ENCODE measurements at regions not wholly inside any gene's neighbourhood (a gene's known extent, or its start where the extent isn't known, plus 50 kb on each side); places are given as distances from the start of the nearest gene placed in this dataset.

GRCh38 chr3:193754719-193755118, 161.7 kb downstream of the OPA1 start:
- Histone ChIP-seq H3K9me3 (ENCODE audit: control insufficient read depth in 2 of 2, low read length in 2 of 2) (no peaks in the 10 kb centered on the region), H3K4me1 (ENCODE audit: control insufficient read depth in 2 of 2, insufficient read depth in 2 of 2, low read length in 2 of 2) (no peaks in the 10 kb centered on the region), H3K27ac (ENCODE audit: low read depth in 2 of 2, low read length in 2 of 2) (no peak overlapping the region)

GRCh38 chr3:193756536-193756935, 163.5 kb downstream of the OPA1 start:
- no peaks in the 10 kb centered on the region for H3K4me1 ChIP-seq (ENCODE audit: control insufficient read depth in 2 of 2, insufficient read depth in 2 of 2, low read length in 2 of 2)
- H3K27ac ChIP-seq (ENCODE audit: low read depth in 2 of 2, low read length in 2 of 2) = no peak overlapping the region
- H3K9ac ChIP-seq (ENCODE audit: low read depth in 1 of 2, low read length in 2 of 2) = no peak overlapping the region
- H3K27me3 ChIP-seq (ENCODE audit: control insufficient read depth in 2 of 2, insufficient read depth in 2 of 2, low read length in 2 of 2) = no peaks in the 10 kb centered on the region
- no peak overlapping the region for H3K4me3 ChIP-seq (ENCODE audit: low read length in 2 of 2)
- no peaks in the 10 kb centered on the region for H3K36me3 ChIP-seq (ENCODE audit: control insufficient read depth in 2 of 2, insufficient read depth in 2 of 2, low read length in 2 of 2)
- H3K9me3 ChIP-seq (ENCODE audit: control insufficient read depth in 2 of 2, low read length in 2 of 2) = no peaks in the 10 kb centered on the region

More at GRCh38 chr3:193754719-193755118, 161.7 kb downstream of the OPA1 start:
- no peaks in the 10 kb centered on the region for H3K27me3 ChIP-seq (ENCODE audit: control insufficient read depth in 2 of 2, insufficient read depth in 2 of 2, low read length in 2 of 2)
- H3K36me3 ChIP-seq (ENCODE audit: control insufficient read depth in 2 of 2, insufficient read depth in 2 of 2, low read length in 2 of 2) = no peaks in the 10 kb centered on the region
- H3K4me3 ChIP-seq (ENCODE audit: low read length in 2 of 2) = no peak overlapping the region
- H3K9ac ChIP-seq (ENCODE audit: low read depth in 1 of 2, low read length in 2 of 2) = no peak overlapping the region

- H3K4me3 ChIP-seq (ENCODE audit: low read length in 2 of 2) = no peak overlapping the region
- H3K9ac ChIP-seq (ENCODE audit: low read depth in 1 of 2, low read length in 2 of 2) = no peak overlapping the region
- no peaks in the 10 kb centered on the region for H3K9me3 ChIP-seq (ENCODE audit: control insufficient read depth in 2 of 2, low read length in 2 of 2)
- no peaks in the 10 kb centered on the region for H3K27me3 ChIP-seq (ENCODE audit: control insufficient read depth in 2 of 2, insufficient read depth in 2 of 2, low read length in 2 of 2)
- no peak overlapping the region for H3K27ac ChIP-seq (ENCODE audit: low read depth in 2 of 2, low read length in 2 of 2)
- H3K36me3 ChIP-seq (ENCODE audit: control insufficient read depth in 2 of 2, insufficient read depth in 2 of 2, low read length in 2 of 2) = no peaks in the 10 kb centered on the region
- H3K4me1 ChIP-seq (ENCODE audit: control insufficient read depth in 2 of 2, insufficient read depth in 2 of 2, low read length in 2 of 2) = no peaks in the 10 kb centered on the region
These were observed 164.4 kb downstream of the OPA1 start for GRCh38 chr3:193757457-193757856.

- H3K4me3 ChIP-seq (ENCODE audit: low read length in 2 of 2) = no peak overlapping the region
- H3K4me1 ChIP-seq (ENCODE audit: control insufficient read depth in 2 of 2, insufficient read depth in 2 of 2, low read length in 2 of 2) = no peaks in the 10 kb centered on the region
- H3K9me3 ChIP-seq (ENCODE audit: control insufficient read depth in 2 of 2, low read length in 2 of 2) = no peaks in the 10 kb centered on the region
These were observed 169.0 kb downstream of the OPA1 start for GRCh38 chr3:193761969-193762368.

GRCh38 chr3:193762657-193763056, 169.6 kb downstream of the OPA1 start:
- no peak overlapping the region for H3K27ac ChIP-seq (ENCODE audit: low read depth in 2 of 2, low read length in 2 of 2)
- H3K4me3 ChIP-seq (ENCODE audit: low read length in 2 of 2) = no peak overlapping the region
- H3K27me3 ChIP-seq (ENCODE audit: control insufficient read depth in 2 of 2, insufficient read depth in 2 of 2, low read length in 2 of 2) = no peaks in the 10 kb centered on the region
- H3K36me3 ChIP-seq (ENCODE audit: control insufficient read depth in 2 of 2, insufficient read depth in 2 of 2, low read length in 2 of 2) = no peaks in the 10 kb centered on the region
- H3K9ac ChIP-seq (ENCODE audit: low read depth in 1 of 2, low read length in 2 of 2) = no peak overlapping the region
- H3K4me1 ChIP-seq (ENCODE audit: control insufficient read depth in 2 of 2, insufficient read depth in 2 of 2, low read length in 2 of 2) = no peaks in the 10 kb centered on the region
- H3K9me3 ChIP-seq (ENCODE audit: control insufficient read depth in 2 of 2, low read length in 2 of 2) = no peaks in the 10 kb centered on the region

More at GRCh38 chr3:193761969-193762368, 169.0 kb downstream of the OPA1 start:
- Histone ChIP-seq H3K36me3 (ENCODE audit: control insufficient read depth in 2 of 2, insufficient read depth in 2 of 2, low read length in 2 of 2) (no peaks in the 10 kb centered on the region), H3K27ac (ENCODE audit: low read depth in 2 of 2, low read length in 2 of 2) (no peak overlapping the region), H3K27me3 (ENCODE audit: control insufficient read depth in 2 of 2, insufficient read depth in 2 of 2, low read length in 2 of 2) (no peaks in the 10 kb centered on the region), H3K9ac (ENCODE audit: low read depth in 1 of 2, low read length in 2 of 2) (no peak overlapping the region)

GRCh38 chr3:193764959-193765358, 172.0 kb downstream of the OPA1 start:
- Histone ChIP-seq H3K36me3 (ENCODE audit: control insufficient read depth in 2 of 2, insufficient read depth in 2 of 2, low read length in 2 of 2) (no peaks in the 10 kb centered on the region), H3K27ac (ENCODE audit: low read depth in 2 of 2, low read length in 2 of 2) (no peak overlapping the region), H3K27me3 (ENCODE audit: control insufficient read depth in 2 of 2, insufficient read depth in 2 of 2, low read length in 2 of 2) (no peaks in the 10 kb centered on the region), H3K4me1 (ENCODE audit: control insufficient read depth in 2 of 2, insufficient read depth in 2 of 2, low read length in 2 of 2) (no peaks in the 10 kb centered on the region), H3K4me3 (ENCODE audit: low read length in 2 of 2) (no peak overlapping the region), H3K9me3 (ENCODE audit: control insufficient read depth in 2 of 2, low read length in 2 of 2) (no peaks in the 10 kb centered on the region), H3K9ac (ENCODE audit: low read depth in 1 of 2, low read length in 2 of 2) (no peak overlapping the region)

GRCh38 chr3:193767353-193768069, 174.5 kb downstream of the OPA1 start:
- Histone ChIP-seq H3K4me1 (ENCODE audit: control insufficient read depth in 2 of 2, insufficient read depth in 2 of 2, low read length in 2 of 2) (no peaks in the 10 kb centered on the region), H3K27ac (ENCODE audit: low read depth in 2 of 2, low read length in 2 of 2) (no peak overlapping the region), H3K9me3 (ENCODE audit: control insufficient read depth in 2 of 2, low read length in 2 of 2) (no peaks in the 10 kb centered on the region), H3K9ac (ENCODE audit: low read depth in 1 of 2, low read length in 2 of 2) (no peak overlapping the region), H3K36me3 (ENCODE audit: control insufficient read depth in 2 of 2, insufficient read depth in 2 of 2, low read length in 2 of 2) (no peaks in the 10 kb centered on the region), H3K4me3 (ENCODE audit: low read length in 2 of 2) (no peak overlapping the region), H3K27me3 (ENCODE audit: control insufficient read depth in 2 of 2, insufficient read depth in 2 of 2, low read length in 2 of 2) (no peaks in the 10 kb centered on the region)

GRCh38 chr3:193768070-193768394, 175.0 kb downstream of the OPA1 start:
- Histone ChIP-seq H3K27ac (ENCODE audit: low read depth in 2 of 2, low read length in 2 of 2) (no peak overlapping the region), H3K9ac (ENCODE audit: low read depth in 1 of 2, low read length in 2 of 2) (no peak overlapping the region), H3K4me3 (ENCODE audit: low read length in 2 of 2) (no peak overlapping the region), H3K36me3 (ENCODE audit: control insufficient read depth in 2 of 2, insufficient read depth in 2 of 2, low read length in 2 of 2) (no peaks in the 10 kb centered on the region), H3K27me3 (ENCODE audit: control insufficient read depth in 2 of 2, insufficient read depth in 2 of 2, low read length in 2 of 2) (no peaks in the 10 kb centered on the region), H3K4me1 (ENCODE audit: control insufficient read depth in 2 of 2, insufficient read depth in 2 of 2, low read length in 2 of 2) (no peaks in the 10 kb centered on the region), H3K9me3 (ENCODE audit: control insufficient read depth in 2 of 2, low read length in 2 of 2) (no peaks in the 10 kb centered on the region)

GRCh38 chr3:193769437-193769836, 176.4 kb downstream of the OPA1 start:
- Histone ChIP-seq H3K36me3 (ENCODE audit: control insufficient read depth in 2 of 2, insufficient read depth in 2 of 2, low read length in 2 of 2) (no peaks in the 10 kb centered on the region), H3K4me3 (ENCODE audit: low read length in 2 of 2) (no peak overlapping the region), H3K4me1 (ENCODE audit: control insufficient read depth in 2 of 2, insufficient read depth in 2 of 2, low read length in 2 of 2) (no peaks in the 10 kb centered on the region), H3K9ac (ENCODE audit: low read depth in 1 of 2, low read length in 2 of 2) (no peak overlapping the region), H3K27me3 (ENCODE audit: control insufficient read depth in 2 of 2, insufficient read depth in 2 of 2, low read length in 2 of 2) (no peaks in the 10 kb centered on the region), H3K9me3 (ENCODE audit: control insufficient read depth in 2 of 2, low read length in 2 of 2) (no peaks in the 10 kb centered on the region), H3K27ac (ENCODE audit: low read depth in 2 of 2, low read length in 2 of 2) (no peak overlapping the region)

- H3K36me3 ChIP-seq (ENCODE audit: control insufficient read depth in 2 of 2, insufficient read depth in 2 of 2, low read length in 2 of 2) = no peaks in the 10 kb centered on the region
- no peak overlapping the region for H3K4me3 ChIP-seq (ENCODE audit: low read length in 2 of 2)
- H3K9me3 ChIP-seq (ENCODE audit: control insufficient read depth in 2 of 2, low read length in 2 of 2) = no peaks in the 10 kb centered on the region
- no peaks in the 10 kb centered on the region for H3K4me1 ChIP-seq (ENCODE audit: control insufficient read depth in 2 of 2, insufficient read depth in 2 of 2, low read length in 2 of 2)
- no peak overlapping the region for H3K9ac ChIP-seq (ENCODE audit: low read depth in 1 of 2, low read length in 2 of 2)
- H3K27ac ChIP-seq (ENCODE audit: low read depth in 2 of 2, low read length in 2 of 2) = no peak overlapping the region
- no peaks in the 10 kb centered on the region for H3K27me3 ChIP-seq (ENCODE audit: control insufficient read depth in 2 of 2, insufficient read depth in 2 of 2, low read length in 2 of 2)
These were observed 178.1 kb downstream of the OPA1 start for GRCh38 chr3:193771011-193771652.

All from mucosa of rectum (tissue), 2 donors.